ENCODE measurements at regions not wholly inside any gene's neighbourhood (a gene's known extent, or its start where the extent isn't known, plus 50 kb on each side); places are given as distances from the start of the nearest gene placed in this dataset.
A peak's percentile ranks its signal among the peaks of the same experiment; 100 is the strongest.

GRCh38 chr4:163582703-163583102, 88.2 kb downstream of the TMA16 start:
- no peak for ATAC-seq

- peak; percentile 46 to 65 for ATAC-seq
Observed at GRCh38 chr4:163587867-163588266, 93.4 kb downstream of the TMA16 start.

GRCh38 chr4:163588532-163588931, 94.0 kb downstream of the TMA16 start:
- no peak for ATAC-seq

DNA sequence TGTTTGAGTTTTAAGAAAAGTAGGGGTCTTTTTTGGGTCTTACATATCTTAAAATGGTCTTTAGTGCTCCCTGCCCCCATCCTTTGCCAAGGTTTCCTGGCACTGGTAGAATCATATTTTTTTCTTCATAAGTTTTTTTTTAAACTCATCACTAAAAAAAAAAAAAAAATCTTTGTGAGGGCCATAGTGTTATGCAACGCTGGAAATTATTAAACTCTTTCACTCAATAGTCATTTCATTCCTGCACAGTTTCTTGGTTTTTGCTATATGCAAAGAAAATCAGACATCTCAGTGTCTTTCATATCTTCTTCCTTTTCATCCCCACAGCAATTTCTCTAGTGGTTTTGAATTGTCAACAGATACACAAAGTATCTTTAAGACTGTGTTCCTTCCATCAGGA, 95.6 kb downstream of the TMA16 start:
- no peak for ATAC-seq

DNA sequence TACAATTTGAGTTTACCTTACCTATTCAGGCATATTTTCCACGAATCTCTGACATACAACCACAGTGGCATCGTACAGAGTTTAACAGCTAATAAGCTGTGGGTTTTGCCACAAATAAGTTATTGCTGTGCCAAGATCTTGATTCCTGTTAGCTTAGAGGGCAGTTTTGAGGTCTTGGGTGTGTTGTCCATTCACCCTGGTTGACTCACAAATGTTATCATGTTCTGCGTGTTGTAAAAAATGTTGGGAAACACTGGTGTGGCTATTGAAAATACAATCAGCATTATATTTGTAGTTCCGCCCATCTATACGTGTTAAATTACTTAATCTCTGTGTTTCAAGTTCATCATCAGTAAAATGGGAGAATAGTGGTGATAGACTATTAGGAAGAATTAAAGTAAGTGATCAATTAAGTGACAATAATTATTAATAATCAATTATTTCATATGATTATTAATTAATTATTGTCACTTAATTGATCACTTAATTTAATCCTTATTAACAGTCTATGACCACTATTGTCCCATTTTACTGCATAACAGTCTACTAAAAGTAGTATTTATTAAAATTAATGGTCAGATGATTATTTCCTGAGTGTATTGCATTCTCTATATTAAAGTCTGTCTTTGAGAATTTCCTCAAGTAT, 96.3 kb downstream of the TMA16 start:
- no peak for ATAC-seq

- ATAC-seq = peak in 1 of 2 donors; percentile 38
Observed at GRCh38 chr4:163591614-163592020, 97.1 kb downstream of the TMA16 start.

GRCh38 chr4:163592212-163592611, 97.7 kb downstream of the TMA16 start:
- ATAC-seq = no peak

GRCh38 chr4:163595580-163595979, 101.1 kb downstream of the TMA16 start:
- ATAC-seq = no peak

DNA sequence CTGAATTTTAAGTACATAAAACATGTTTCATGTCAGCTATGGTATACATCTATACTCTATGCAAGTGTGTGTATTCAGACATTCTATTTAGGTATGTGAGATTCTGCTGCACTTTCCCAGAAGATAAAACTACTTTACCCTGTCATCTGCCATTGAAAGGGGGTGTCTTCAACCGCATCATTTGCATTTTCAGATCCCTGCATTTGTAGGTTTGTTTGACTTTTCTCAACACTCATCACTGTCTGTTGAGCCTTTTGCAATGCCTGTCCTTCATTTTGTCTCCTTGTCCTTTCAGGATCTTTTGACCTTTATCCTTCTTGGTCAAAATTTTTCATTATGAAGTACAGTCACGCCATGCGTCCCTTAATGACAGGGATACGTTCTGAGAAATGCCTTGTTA, 103.5 kb downstream of the TMA16 start:
- ATAC-seq = no peak

- ATAC-seq = no peak
Observed at GRCh38 chr4:163598489-163598888, 104.0 kb downstream of the TMA16 start.

- no peak for ATAC-seq
Observed at GRCh38 chr4:163600727-163601126, 106.2 kb downstream of the TMA16 start.

GRCh38 chr4:163603257-163603656, 108.8 kb downstream of the TMA16 start:
- ATAC-seq = no peak

DNA sequence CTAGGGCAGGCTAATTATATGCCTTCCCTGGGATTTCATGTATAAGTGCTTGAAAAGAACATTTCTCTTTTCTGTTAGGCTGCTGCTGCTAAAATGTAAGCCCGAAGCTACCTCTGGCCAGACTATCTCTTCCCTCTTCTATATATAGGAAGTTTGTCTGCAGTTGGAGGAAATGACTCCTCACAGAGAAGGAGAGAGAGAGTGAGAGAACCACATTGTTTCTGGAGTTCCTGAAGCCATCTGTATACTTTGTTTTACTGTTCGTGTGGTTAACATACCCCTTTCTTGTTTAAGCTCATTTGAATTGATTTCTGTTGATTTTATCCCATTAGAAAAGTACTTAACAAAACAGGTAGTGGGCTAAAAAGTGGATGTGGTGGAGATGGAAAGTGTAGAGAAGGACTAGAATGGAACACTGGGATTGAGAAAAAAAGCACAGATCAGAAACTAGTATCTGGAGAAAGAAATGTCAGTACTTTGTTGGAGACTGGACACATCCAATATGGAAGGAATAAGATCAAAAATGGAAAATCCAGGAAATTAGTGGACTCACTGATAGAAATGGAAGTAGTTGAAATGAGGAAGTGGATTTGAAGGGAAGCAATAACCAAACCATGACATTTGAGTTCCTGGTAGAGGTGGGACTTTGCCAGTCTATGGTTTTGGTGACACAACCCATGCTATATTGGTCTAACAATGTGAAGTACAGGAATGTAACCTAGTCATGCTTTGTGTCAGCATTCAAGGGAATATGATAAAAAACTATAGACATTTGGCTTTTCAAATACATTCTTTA, 112.6 kb downstream of the TMA16 start:
- no peak for ATAC-seq

DNA sequence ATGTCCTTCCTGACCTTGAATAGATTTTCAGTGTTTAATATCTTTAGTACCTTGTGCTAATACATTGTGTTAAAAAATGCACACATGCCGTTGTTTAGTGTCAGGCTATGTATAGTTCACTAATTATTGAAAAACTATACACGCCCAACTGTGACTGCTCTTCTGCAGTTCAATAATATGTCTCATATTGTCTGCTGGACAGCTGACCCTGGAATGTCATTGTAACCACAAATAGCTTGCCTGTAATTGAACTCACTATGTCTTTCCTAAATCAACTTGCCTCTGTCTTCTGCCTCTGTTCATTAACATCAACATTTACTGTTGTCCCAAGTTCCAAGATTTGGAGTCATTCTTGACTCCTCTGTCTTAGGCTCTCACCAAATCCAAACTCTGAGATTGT, 114.5 kb downstream of the TMA16 start:
- ATAC-seq = no peak

DNA sequence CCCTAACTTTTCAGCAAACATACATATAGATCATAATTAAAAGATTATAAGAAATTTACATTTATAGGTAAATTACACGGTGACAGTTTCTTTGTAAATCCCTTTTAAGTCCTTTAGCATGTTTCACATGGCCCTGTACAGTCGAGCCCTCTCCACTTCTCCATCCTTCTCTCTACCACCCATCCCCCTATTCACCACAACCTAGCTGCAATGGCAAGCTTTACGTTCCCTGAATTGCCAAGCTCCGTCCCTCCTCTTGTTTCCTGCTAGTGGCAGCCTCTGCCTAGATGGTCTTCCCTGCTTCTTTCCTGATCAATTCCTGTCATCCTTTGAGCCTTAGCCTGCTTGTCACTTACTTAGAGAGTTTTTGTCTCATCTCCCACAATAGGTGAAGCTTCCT, 116.2 kb downstream of the TMA16 start:
- ATAC-seq = no peak

DNA sequence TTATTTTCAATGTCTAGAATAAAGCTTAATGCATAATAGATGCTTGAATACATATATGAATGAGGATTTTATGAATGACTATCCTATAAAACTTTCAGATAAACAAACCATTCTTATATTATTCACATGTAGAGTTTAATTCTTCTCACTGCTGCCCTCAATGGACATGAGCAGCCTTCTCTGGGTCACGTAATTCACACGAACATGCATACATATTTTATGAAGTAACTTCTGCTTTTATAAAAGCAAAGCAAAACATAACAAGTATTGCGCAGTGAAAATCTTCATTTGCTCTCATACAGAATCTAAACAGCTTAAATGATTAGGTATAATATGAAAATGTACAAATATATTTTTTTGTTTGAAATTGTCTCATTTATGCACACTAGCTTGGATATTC, 116.7 kb downstream of the TMA16 start:
- no peak for ATAC-seq

- ATAC-seq = peak; percentile 32 to 33
Observed at GRCh38 chr4:163611784-163612445, 117.4 kb downstream of the TMA16 start.

GRCh38 chr4:163612762-163613161, 118.3 kb downstream of the TMA16 start:
- ATAC-seq = no peak

- no peak for ATAC-seq
Observed at GRCh38 chr4:163613383-163613782, 118.9 kb downstream of the TMA16 start.

- no peak for ATAC-seq
Observed at GRCh38 chr4:163614866-163615265, 120.4 kb downstream of the TMA16 start.

- ATAC-seq = no peak
Observed at GRCh38 chr4:163618845-163619244, 124.4 kb downstream of the TMA16 start.

- ATAC-seq = no peak
Observed at GRCh38 chr4:163620738-163621137, 126.2 kb downstream of the TMA16 start.

- no peak for ATAC-seq
Observed at GRCh38 chr4:163621821-163622220, 127.3 kb downstream of the TMA16 start.
